Stomach (tissue), 4 donors: ENCODE measurements at regions not wholly inside any gene's neighbourhood (a gene's known extent, or its start where the extent isn't known, plus 50 kb on each side); places are given as distances from the start of the nearest gene placed in this dataset.

ENCODE experiments used
- CTCF ChIP-seq, 7 experiments: fragments of 450-650 bp in 4 of 7; fragments of 200-600 bp in 3 of 7; sonication (generic) in 3 of 7; IDR thresholded peaks; one replicate each; pipeline ENCODE4 v1.5.1; 2016 to 2019; ENCODE audit warnings: antibody characterized with exemption in 7 of 7, control low read depth in 2 of 7, mild to moderate bottlenecking in 1 of 7
- EP300 ChIP-seq: sonication (generic); formaldehyde crosslinking; IDR thresholded peaks from one replicate; pipeline ENCODE4 v1.6.1; 2017; ENCODE audit warnings: antibody characterized with exemption

DNA sequence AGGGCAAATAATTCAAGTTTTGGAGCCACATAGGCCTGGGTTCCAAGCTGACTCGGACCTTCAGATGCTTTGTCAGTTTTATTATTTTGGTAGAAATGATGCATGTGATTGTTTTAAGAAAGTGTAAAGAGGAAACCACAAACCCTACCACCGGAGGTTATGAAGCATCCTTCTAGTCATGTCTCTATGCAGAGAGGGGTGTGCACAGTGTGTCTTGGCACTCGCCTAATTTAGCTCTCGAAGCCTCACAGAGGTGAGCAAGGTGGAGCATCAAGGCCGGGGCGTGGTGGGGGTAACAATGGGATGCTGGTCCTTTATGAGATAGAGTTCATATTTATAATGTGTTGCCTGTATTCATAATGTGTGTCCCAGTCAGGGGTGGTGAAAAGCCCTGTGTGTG, 63.7 kb upstream of the SMAD6 start:
- TF ChIP-seq CTCF (IDR thresholded peaks at IDR 0.05) (no peak), EP300 (no peak)
